Endothelial cell of umbilical vein (primary cell): ENCODE measurements at regions not wholly inside any gene's neighbourhood (a gene's known extent, or its start where the extent isn't known, plus 50 kb on each side); places are given as distances from the start of the nearest gene placed in this dataset.

Experiments
- BruUV-seq: library from RNA; stranded (reverse); fragments of 400-500 nt; replicated peaks from 2 replicates; lab custom pipeline; 2021; lab: Mats Ljungman, UMichigan
- CTCF ChIA-PET: fragments of 300-600, 350-600 bp; sonication (Branson Sonifier 250); formaldehyde crosslinking; loops from one replicate; lab custom pipeline; 2021; ENCODE audit warnings: antibody characterized with exemption, inconsistent platforms; lab: Charles Lee
- POLR2A ChIA-PET: fragments of 300-600, 350-600 bp; sonication (Branson Sonifier 250); formaldehyde crosslinking; loops from one replicate; lab custom pipeline; 2021; ENCODE audit warnings: antibody characterized with exemption, inconsistent platforms; lab: Charles Lee
- DNase-seq: peaks from one replicate; pipeline ENCODE4 v3.0.0-alpha.2; 2011; ENCODE audit warnings: low read depth, low spot score
- FAIRE-seq: peaks from 2 replicates; lab custom pipeline; 2011; peaks lifted over from hg19 to GRCh38; lab: Jason Lieb, UNC
- H2AFZ ChIP-seq: 2 replicates; pipeline ENCODE4 v1.6.0; 2012; ENCODE audit warnings: low read depth, low read length, control low read depth, inconsistent platforms
- H3K27ac ChIP-seq: 2 replicates; pipeline ENCODE4 v1.5.1; 2011; ENCODE audit warnings: low read depth, mild to moderate bottlenecking, control low read depth, low read length, moderate library complexity; ENCODE audit not compliant: insufficient read depth
- H3K27me3 ChIP-seq, 2 experiments: 2 replicates each; pipeline versions ENCODE4 v1.6.0 to v1.6.1; 2011; ENCODE audit warnings: low read length in 2 of 2, mixed read lengths in 1 of 2; ENCODE audit not compliant: control insufficient read depth in 2 of 2, insufficient read depth in 2 of 2
- H3K36me3 ChIP-seq, 2 experiments: 2 replicates in 1 of 2; 3 replicates in 1 of 2; pipeline ENCODE4 v1.5.1; 2011; ENCODE audit warnings: low read length in 2 of 2, mild to moderate bottlenecking in 1 of 2, moderate library complexity in 1 of 2; ENCODE audit not compliant: control insufficient read depth in 2 of 2, insufficient read depth in 2 of 2; ENCODE audit errors: extremely low read depth in 1 of 2
- H3K4me1 ChIP-seq: 3 replicates; pipeline ENCODE4 v1.5.1; 2011; ENCODE audit warnings: mild to moderate bottlenecking, low read length; ENCODE audit not compliant: control insufficient read depth, insufficient read depth; ENCODE audit errors: extremely low read depth
- H3K4me2 ChIP-seq: 2 replicates; pipeline ENCODE4 v1.6.1; 2011; ENCODE audit warnings: low read length, control low read depth, mixed read lengths; ENCODE audit not compliant: insufficient read depth
- H3K4me3 ChIP-seq, 3 experiments: fragments of 200-600 bp in 1 of 3; sonication (generic), shearing (Covaris generic) in 1 of 3; replicated peaks in 1 of 3; 2 replicates each; pipeline ENCODE4 v1.5.1; 2011 to 2016; ENCODE audit warnings: control low read depth in 3 of 3, low read length in 3 of 3, mild to moderate bottlenecking in 2 of 3, inconsistent platforms in 1 of 3, low read depth in 1 of 3, moderate library complexity in 1 of 3; ENCODE audit not compliant: insufficient read depth in 1 of 3
- H3K79me2 ChIP-seq: 2 replicates; pipeline ENCODE4 v1.6.0; 2012; ENCODE audit warnings: low read length, inconsistent platforms; ENCODE audit not compliant: control insufficient read depth, insufficient read depth
- H3K9ac ChIP-seq: replicated peaks from 2 replicates; pipeline ENCODE3; 2011; ENCODE audit warnings: low read length, control low read depth; ENCODE audit not compliant: insufficient read depth; ENCODE audit errors: extremely low read depth
- H3K9me1 ChIP-seq: replicated peaks from 3 replicates; pipeline ENCODE4 v1.6.0; 2011; ENCODE audit warnings: mild to moderate bottlenecking, low read length; ENCODE audit not compliant: control insufficient read depth, insufficient read depth; ENCODE audit errors: extremely low read depth
- H3K9me3 ChIP-seq: replicated peaks from 2 replicates; pipeline ENCODE4 v1.5.1; 2012; ENCODE audit warnings: low read length, inconsistent platforms; ENCODE audit not compliant: control insufficient read depth, insufficient read depth
- H4K20me1 ChIP-seq: replicated peaks from 2 replicates; pipeline ENCODE3; 2011; ENCODE audit warnings: mild to moderate bottlenecking, low read length; ENCODE audit not compliant: control insufficient read depth, insufficient read depth; ENCODE audit errors: extremely low read depth
- CTCF ChIP-seq, 2 donors: IDR thresholded peaks; 1 replicate in 1 of 2; 2 replicates in 1 of 2; pipeline ENCODE4 v1.5.1; 2011; ENCODE audit warnings: low read length in 2 of 2, mild to moderate bottlenecking in 2 of 2, moderate library complexity in 2 of 2, control low read depth in 1 of 2, inconsistent platforms in 1 of 2, low read depth in 1 of 2; ENCODE audit not compliant: insufficient read depth in 1 of 2; ENCODE audit errors: extremely low read depth in 1 of 2
- EZH2 ChIP-seq: IDR thresholded peaks from 2 replicates; pipeline ENCODE4 v1.6.1; 2012; ENCODE audit warnings: borderline replicate concordance, low read depth, mild to moderate bottlenecking, moderate library complexity, low read length, inconsistent platforms; ENCODE audit not compliant: severe bottlenecking
- FOS ChIP-seq: IDR thresholded peaks from 2 replicates; pipeline ENCODE4 v1.6.1; 2011; ENCODE audit warnings: mild to moderate bottlenecking, low read length, moderate library complexity, borderline replicate concordance; ENCODE audit not compliant: insufficient read depth
- GATA2 ChIP-seq: IDR thresholded peaks from 2 replicates; pipeline ENCODE4 v1.7.0; 2011; ENCODE audit warnings: low read depth, mild to moderate bottlenecking, moderate library complexity, mixed read lengths, low read length; ENCODE audit not compliant: insufficient read length, insufficient read depth
- JUN ChIP-seq: IDR thresholded peaks from 2 replicates; pipeline ENCODE4 v1.6.1; 2011; ENCODE audit warnings: borderline replicate concordance, low read depth; ENCODE audit not compliant: insufficient read length, insufficient read depth
- MYC ChIP-seq: IDR thresholded peaks from one replicate; pipeline ENCODE4 v1.6.1; 2011; ENCODE audit warnings: mild to moderate bottlenecking, low read depth, low read length
- POLR2A ChIP-seq: IDR thresholded peaks from 2 replicates; pipeline ENCODE4 v1.6.1; 2012; ENCODE audit warnings: low read depth, mild to moderate bottlenecking, control low read depth, low read length
- POLR2AphosphoS5 ChIP-seq: IDR thresholded peaks from 2 replicates; pipeline ENCODE4 v1.6.1; 2012; ENCODE audit warnings: low read depth, mild to moderate bottlenecking, control low read depth, low read length, moderate library complexity; ENCODE audit not compliant: insufficient read depth
- dilution Hi-C: fragments of 300-500 bp; cut with MboI; formaldehyde crosslinking; loops from one replicate; pipeline ENCODE4 v1.15.0; 2019; ENCODE audit warnings: low sequenced_read_pairs; ENCODE audit not compliant: extremely low pct_ligation_motif_present
- intact Hi-C: fragments of 100-400 bp; cut with micrococcal nuclease; formaldehyde crosslinking; loops from one replicate; pipeline ENCODE4 v1.10.0; 2022
- TF ChIP-seq, protein P1 (sequence below): IDR thresholded peaks from 2 replicates; pipeline ENCODE4 v1.6.1; 2011; ENCODE audit not compliant: insufficient read depth, insufficient read length

GRCh38 chr13:60258349-60258748 lies 94.6 kb upstream of the DIAPH3 start:
- DNase-seq = no peak
- dilution Hi-C loops (no loop called here), intact Hi-C loops (no loop called here)
- no peak overlapping the region for H3K4me3 ChIP-seq
- H3K27me3 ChIP-seq = peaks cover 0 to 1% of the 10 kb centered on the region in 2 experiments
- no peaks in the 10 kb centered on the region for H3K79me2 ChIP-seq
- FAIRE-seq = no peak
- H3K4me2 ChIP-seq = no peak overlapping the region
- H2AFZ ChIP-seq = no peak overlapping the region
- H3K9me1 ChIP-seq = no peaks in the 10 kb centered on the region
- ChIA-PET POLR2A (no interaction called here), CTCF (no interaction called here)
- H3K9ac ChIP-seq = no peak overlapping the region
- H3K9me3 ChIP-seq = no peaks in the 10 kb centered on the region
- H4K20me1 ChIP-seq = no peaks in the 10 kb centered on the region
- no peak for TF ChIP-seq JUN
- no peak for TF ChIP-seq POLR2A
- TF ChIP-seq MYC = no peak
- no peak for TF ChIP-seq POLR2AphosphoS5
- TF ChIP-seq GATA2 = no peak
- TF ChIP-seq, protein P1, sequence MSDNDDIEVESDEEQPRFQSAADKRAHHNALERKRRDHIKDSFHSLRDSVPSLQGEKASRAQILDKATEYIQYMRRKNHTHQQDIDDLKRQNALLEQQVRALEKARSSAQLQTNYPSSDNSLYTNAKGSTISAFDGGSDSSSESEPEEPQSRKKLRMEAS = no peak
- no peaks in the 10 kb centered on the region for H3K36me3 ChIP-seq
- H3K4me1 ChIP-seq = no peaks in the 10 kb centered on the region
- no TSS peak for BruUV-seq
- H3K27ac ChIP-seq = no peak overlapping the region

DNA sequence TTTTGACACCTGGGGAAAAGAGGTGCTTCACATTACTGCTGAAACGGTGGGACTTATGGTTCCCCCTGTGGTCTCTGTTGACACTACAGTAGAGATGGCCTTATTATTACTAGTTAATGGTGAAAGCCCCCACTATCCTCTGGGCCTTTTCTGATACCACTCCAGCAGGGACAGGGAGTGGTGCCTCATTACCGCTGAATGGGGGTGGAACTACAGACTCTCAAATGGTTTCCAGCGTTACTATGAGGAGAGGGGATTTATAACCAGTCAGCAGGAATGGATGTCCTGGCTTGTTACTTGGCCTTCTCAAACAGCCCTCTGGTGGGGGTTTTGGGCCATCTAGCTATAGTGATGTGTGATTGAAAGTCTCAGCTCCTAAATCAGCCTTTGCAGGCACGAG lies 96.7 kb upstream of the DIAPH3 start:
- no peak overlapping the region for H3K9ac ChIP-seq
- no peaks in the 10 kb centered on the region for H3K79me2 ChIP-seq
- dilution Hi-C loops (no loop called here), intact Hi-C loops (no loop called here)
- peaks cover 0 to 1% of the 10 kb centered on the region in 2 experiments for H3K27me3 ChIP-seq
- H2AFZ ChIP-seq = no peak overlapping the region
- FAIRE-seq (no peak), DNase-seq (no peak)
- H3K4me2 ChIP-seq = no peak overlapping the region
- H3K9me1 ChIP-seq = no peaks in the 10 kb centered on the region
- H3K36me3 ChIP-seq = no peaks in the 10 kb centered on the region
- TF ChIP-seq JUN (no peak), EZH2 (no peak), FOS (no peak), CTCF (IDR thresholded peaks at IDR 0.05; ENCODE audit: extremely low read depth in 1 of 2, insufficient read depth in 1 of 2, low read depth in 1 of 2, low read length in 2 of 2) (no peak), POLR2A (no peak), GATA2 (no peak), POLR2AphosphoS5 (no peak), MYC (no peak)
- TF ChIP-seq, protein P1 = no peak
- H4K20me1 ChIP-seq = no peaks in the 10 kb centered on the region
- no peaks in the 10 kb centered on the region for H3K4me1 ChIP-seq
- no peak overlapping the region for H3K27ac ChIP-seq
- CTCF ChIA-PET = no interaction called here
- no peak overlapping the region for H3K4me3 ChIP-seq
- H3K9me3 ChIP-seq = no peaks in the 10 kb centered on the region
- BruUV-seq = no TSS peak
- POLR2A ChIA-PET = no interaction called here
